GM21723 (cell line): ENCODE measurements at regions not wholly inside any gene's neighbourhood (a gene's known extent, or its start where the extent isn't known, plus 50 kb on each side); places are given as distances from the start of the nearest gene placed in this dataset.
A peak's percentile ranks its signal among the peaks of the same experiment; 100 is the strongest.
"Not testable (repeated sequence)": the region's sequence is repeated elsewhere in the genome, so short reads cannot be mapped to it uniquely, and the experiment has no call there.

Experiments used
- ATAC-seq: cut with Tn5 transposase; IDR thresholded peaks from one replicate; pipeline ENCODE4 v1.9.1; 2021; ENCODE audit warnings: mild to moderate bottlenecking, moderate library complexity; ENCODE audit not compliant: unreplicated experiment

GRCh38 chr5:145027286-145027685 lies 807.9 kb downstream of the PRELID2 start:
- ATAC-seq = no peak

DNA sequence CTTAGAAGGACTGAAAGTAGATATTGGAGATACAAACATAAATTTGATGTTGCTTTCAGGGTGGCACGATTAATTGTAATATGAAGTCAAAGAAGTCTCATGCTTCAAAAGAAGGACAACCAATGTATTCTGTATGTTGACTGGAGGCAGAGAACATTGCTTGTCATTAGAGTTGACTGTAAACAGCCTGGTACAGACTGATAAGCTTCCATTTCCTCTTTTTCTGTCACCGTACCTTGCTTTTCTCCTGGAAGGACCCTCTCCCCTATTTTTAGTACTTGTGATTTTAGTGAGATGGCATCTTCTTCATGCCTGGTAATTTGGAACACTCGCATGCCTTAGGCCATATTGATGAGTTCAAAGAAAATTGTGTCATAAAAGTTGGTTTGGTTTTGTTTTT lies 809.4 kb downstream of the PRELID2 start:
- no peak for ATAC-seq

DNA sequence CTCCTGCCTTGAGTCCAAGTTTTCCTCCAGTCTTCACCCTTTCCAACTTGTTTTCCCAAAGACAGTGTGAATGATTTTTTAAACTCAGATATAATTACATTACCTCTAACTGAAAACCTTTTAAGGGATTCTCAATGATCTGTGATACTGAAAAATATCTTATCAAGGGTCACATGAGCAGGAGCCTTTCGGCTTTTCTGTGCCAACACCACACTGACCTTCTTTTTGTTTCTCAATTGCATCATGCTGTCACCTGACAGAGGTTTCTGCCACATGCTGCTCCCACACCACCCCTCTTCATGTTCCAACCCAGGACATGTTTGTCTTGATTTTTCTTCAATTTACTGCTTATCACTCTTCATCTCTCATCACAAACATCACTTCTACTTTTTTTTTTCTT lies 820.0 kb downstream of the PRELID2 start:
- no peak for ATAC-seq

GRCh38 chr5:145014109-145014508 lies 821.0 kb downstream of the PRELID2 start:
- ATAC-seq = no peak

GRCh38 chr5:145010834-145011233 lies 824.3 kb downstream of the PRELID2 start:
- ATAC-seq = no peak

DNA sequence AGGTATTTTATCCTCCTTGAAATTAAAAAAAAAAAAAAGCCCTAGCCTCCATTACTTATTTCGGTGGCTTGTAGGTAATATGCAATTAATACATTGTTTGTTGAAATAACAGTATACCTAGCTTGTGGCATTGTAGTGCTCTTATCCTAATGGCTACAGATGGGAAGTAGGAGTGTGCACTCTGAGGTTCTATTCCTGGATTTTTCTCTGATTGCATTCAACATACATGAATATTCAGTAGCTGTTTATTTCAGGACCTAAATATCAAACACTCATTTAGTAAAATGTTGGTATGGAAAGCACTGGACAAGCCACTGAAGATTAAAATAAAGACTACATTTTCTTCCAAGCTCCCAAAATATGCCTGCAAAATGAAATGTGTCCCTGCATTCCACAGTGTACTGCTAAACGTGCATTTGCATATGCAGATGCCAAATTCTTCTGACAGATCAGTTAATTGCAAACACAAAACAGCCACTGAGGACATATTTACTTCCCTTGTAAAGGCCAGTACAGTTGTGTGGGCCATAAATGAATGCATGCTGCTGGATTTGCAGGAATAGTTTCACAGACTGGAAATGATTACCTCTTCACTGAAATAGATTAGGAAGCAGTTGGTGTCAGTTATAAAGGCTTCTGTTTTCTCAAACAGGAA lies 826.1 kb downstream of the PRELID2 start:
- ATAC-seq = no peak

- ATAC-seq = not testable (repeated sequence)
These were observed 823.7 kb downstream of the KCTD16 start for GRCh38 chr5:144994356-144994755.

GRCh38 chr5:144983101-144983500 lies 812.4 kb downstream of the KCTD16 start:
- no peak for ATAC-seq

DNA sequence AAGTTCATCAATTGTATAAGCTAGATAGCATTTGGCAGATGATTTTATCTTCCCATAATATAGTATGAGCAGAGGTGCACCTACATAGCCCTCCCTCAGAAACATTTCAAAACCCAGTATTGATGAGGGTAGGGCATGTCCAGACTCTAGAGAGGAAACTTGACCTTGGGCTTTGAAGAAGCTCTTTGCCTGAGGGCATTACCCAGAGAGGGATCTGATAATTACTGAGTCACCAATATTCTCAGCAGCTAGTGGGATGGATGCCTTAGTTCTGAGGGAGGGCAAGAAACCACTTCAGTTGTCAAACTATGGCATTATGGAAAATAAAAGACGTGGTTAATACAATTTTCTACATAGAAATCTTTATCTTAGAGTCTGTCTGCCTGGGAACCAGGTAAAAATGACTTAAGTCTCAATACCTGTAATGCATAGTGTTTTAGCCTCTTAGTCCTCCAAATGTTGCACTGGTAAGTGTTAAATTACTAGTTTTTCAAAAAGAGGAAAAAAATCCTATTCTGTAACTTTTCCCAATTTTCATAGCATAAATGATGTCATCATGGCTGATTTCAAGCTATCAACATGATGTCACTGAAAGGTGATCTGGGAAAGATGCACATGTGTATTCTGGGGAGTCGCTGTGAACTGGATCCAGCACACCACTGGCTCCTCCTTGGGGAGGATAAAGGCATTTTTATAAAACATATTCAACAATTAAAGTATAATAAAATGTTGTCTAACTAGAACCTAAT lies 809.0 kb downstream of the KCTD16 start:
- no peak for ATAC-seq

DNA sequence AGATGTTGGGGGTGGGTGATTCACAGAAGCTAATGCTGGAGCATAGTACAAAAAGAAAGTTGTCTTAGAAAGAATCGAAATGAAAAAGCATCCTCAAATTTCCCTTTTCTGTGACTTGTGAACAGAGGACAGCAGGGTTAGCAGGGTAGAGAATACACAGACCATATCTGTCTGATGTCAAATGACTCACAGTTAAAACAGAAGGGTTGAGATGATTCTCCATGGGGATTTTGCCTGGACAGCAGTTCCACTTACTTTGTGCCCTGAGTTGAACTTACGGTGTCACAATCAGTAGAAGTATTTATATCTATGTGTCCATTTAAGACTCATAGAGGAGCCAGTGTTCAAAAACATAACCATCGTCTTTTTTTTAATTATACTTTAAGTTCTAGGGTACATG lies 801.6 kb downstream of the KCTD16 start:
- ATAC-seq = no peak

- no peak for ATAC-seq
These were observed 800.6 kb downstream of the KCTD16 start for GRCh38 chr5:144971108-144971850.

GRCh38 chr5:144960296-144960695 lies 789.6 kb downstream of the KCTD16 start:
- ATAC-seq = no peak

- ATAC-seq = peak; percentile 66
These were observed 787.3 kb downstream of the KCTD16 start for GRCh38 chr5:144958002-144958401.

- ATAC-seq = no peak
These were observed 780.3 kb downstream of the KCTD16 start for GRCh38 chr5:144950996-144951395.

DNA sequence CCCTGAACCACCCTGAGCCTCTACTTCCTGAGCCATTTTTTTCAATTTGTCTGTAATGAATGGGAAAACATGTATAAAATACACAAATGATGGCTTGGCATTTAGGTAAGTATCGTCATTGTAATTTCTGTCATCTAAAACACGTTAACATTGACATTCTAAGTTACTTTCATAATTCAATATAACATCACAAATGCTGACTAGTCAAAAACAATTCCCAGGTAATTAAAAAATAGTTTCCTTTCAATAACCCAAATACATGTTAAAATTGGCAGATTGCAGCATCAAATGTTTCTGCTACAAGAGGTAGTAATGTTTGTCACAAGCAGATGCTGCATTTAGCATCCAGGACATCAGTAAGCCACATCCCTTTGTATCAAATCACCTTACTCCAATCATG lies 776.4 kb downstream of the KCTD16 start:
- no peak for ATAC-seq

GRCh38 chr5:144945503-144945902 lies 774.8 kb downstream of the KCTD16 start:
- ATAC-seq = no peak

DNA sequence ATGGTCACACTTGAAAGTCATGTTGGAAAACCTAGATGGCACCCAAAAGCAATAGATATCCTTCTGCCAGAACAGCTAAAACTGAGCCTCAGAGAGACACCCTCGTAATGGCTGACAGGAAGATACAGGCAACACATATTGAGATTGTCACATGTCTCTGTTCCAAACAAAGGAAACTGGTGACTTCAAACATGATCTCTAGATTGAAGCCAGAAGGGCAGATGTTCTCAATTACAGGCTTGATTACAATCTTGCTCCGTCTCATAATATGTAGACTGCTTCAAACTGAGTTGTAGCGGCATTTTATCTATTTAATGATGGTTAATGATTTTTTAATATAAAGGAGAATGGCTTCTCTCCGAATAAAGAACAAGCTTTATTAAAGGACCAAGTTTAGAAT lies 774.3 kb downstream of the KCTD16 start:
- no peak for ATAC-seq

DNA sequence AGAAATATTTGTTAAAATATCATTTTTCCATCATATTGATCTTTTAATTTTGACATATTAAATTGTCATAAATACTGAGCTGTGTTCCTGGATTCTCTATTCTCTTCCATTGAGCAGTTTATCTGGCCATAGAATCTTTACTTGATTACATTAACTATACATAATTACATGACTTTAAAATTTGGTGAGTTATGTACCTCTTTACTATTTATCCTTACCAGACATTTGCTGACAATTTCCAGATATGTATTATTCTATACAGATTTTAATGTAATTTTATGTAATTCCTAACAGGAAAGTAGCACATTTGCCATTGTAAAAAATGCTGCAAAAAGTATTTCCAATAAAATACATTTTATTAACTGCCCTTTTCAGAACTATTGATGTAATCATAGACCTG lies 770.3 kb downstream of the KCTD16 start:
- ATAC-seq = no peak

- no peak for ATAC-seq
These were observed 747.7 kb downstream of the KCTD16 start for GRCh38 chr5:144918371-144918770.

- no peak for ATAC-seq
These were observed 744.8 kb downstream of the KCTD16 start for GRCh38 chr5:144915452-144915851.

GRCh38 chr5:144913661-144914060 lies 743.0 kb downstream of the KCTD16 start:
- no peak for ATAC-seq

DNA sequence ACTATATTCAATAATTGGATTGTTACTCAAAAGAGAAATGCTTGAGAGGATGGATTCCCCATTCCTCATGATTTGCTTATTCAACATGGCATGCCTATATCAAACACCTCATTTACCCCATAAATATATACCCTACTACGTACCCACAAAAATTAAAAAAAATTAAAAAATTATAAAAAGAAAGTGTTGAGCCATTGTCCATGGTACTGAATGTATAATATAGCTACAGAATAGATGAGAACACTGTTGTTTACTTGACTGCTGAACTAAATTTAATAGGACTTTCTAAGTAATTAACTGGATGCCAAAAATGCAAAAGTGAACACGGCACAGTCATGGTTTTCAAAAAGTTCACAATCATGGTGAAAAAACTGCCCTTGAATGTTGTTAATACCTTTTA lies 725.8 kb downstream of the KCTD16 start:
- no peak for ATAC-seq
